MM.1S (cell line): ENCODE measurements at regions not wholly inside any gene's neighbourhood (a gene's known extent, or its start where the extent isn't known, plus 50 kb on each side); places are given as distances from the start of the nearest gene placed in this dataset.

ENCODE experiments used
- CTCF ChIP-seq: fragments of 300-600 bp; sonication (generic); IDR thresholded peaks from 2 replicates; pipeline ENCODE4 v1.5.1; 2016; ENCODE audit warnings: antibody characterized with exemption, low read length, mixed read lengths
- EZH2 ChIP-seq: fragments of 300-600 bp; sonication (generic); optimal IDR thresholded peaks from 2 replicates; pipeline ENCODE3; 2017; ENCODE audit warnings: low read depth, mild to moderate bottlenecking, antibody characterized with exemption, low read length, mixed read lengths

DNA sequence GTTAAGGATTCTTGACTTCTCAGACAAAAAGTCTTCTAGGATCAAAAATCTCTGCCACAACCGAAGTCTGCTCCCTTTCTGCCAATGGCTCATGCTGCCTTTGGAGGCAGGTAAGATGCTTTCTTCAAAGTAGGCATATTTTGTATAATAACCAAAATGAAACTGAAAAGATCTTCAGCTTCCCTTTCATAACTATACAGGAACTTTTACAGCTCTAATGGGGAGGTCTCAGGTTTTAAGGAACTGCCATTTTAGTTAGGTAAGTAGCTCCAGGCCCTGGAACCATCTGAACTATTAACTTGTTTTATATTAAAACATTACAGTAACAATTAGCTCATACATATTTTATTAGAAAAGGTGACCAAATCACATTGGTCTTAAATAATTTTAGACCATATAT is 110.9 kb upstream of the FREM1 start:
- TF ChIP-seq CTCF (no peak), EZH2 (no peak)
